MCF 10A (cell line): ENCODE measurements at regions not wholly inside any gene's neighbourhood (a gene's known extent, or its start where the extent isn't known, plus 50 kb on each side); places are given as distances from the start of the nearest gene placed in this dataset.

Source experiments
- BruUV-seq: library from RNA; stranded (reverse); fragments of 400-500 nt; replicated peaks from 2 replicates; lab custom pipeline; 2021; lab: Mats Ljungman, UMichigan
- CTCF ChIA-PET: fragments of 300-600 bp; sonication (Branson Sonifier 250); formaldehyde crosslinking; extraction: SDS; loops from one replicate; lab custom pipeline; 2021; ENCODE audit warnings: antibody characterized with exemption, inconsistent platforms; lab: Yijun Ruan, JAX
- POLR2A ChIA-PET: fragments of 300-600, 350-650 bp; sonication (Branson Sonifier 250); formaldehyde crosslinking; extraction: SDS; loops from one replicate; lab custom pipeline; 2020; ENCODE audit warnings: antibody characterized with exemption, inconsistent platforms; lab: Yijun Ruan, JAX
- DNase-seq: peaks from one replicate; pipeline ENCODE4 v3.0.0-alpha.2; 2018; ENCODE audit not compliant: unreplicated experiment
- H3K27ac Mint-ChIP-seq: one replicate; pipeline ENCODE4 v1.8.0; 2022; ENCODE audit warnings: mild to moderate bottlenecking, low read depth, mixed read lengths; ENCODE audit not compliant: unreplicated experiment
- H3K27me3 Mint-ChIP-seq: one replicate; pipeline ENCODE4 v1.8.0; 2022; ENCODE audit warnings: mixed read lengths; ENCODE audit not compliant: insufficient read depth, unreplicated experiment
- H3K36me3 Mint-ChIP-seq: one replicate; pipeline ENCODE4 v1.8.0; 2022; ENCODE audit warnings: mild to moderate bottlenecking, moderate library complexity, mixed read lengths; ENCODE audit not compliant: insufficient read depth, unreplicated experiment
- H3K4me1 Mint-ChIP-seq: one replicate; pipeline ENCODE4 v1.8.0; 2022; ENCODE audit warnings: mixed read lengths; ENCODE audit not compliant: insufficient read depth, unreplicated experiment
- H3K4me3 Mint-ChIP-seq: one replicate; pipeline ENCODE4 v1.8.0; 2022; ENCODE audit warnings: mild to moderate bottlenecking, moderate library complexity, mixed read lengths; ENCODE audit not compliant: unreplicated experiment
- H3K9me3 Mint-ChIP-seq: one replicate; pipeline ENCODE4 v1.8.0; 2022; ENCODE audit warnings: mixed read lengths; ENCODE audit not compliant: unreplicated experiment
- CTCF ChIP-seq: fragments of 200-600 bp; IDR thresholded peaks from one replicate; pipeline ENCODE4 v1.8.0; 2022; ENCODE audit warnings: antibody characterized with exemption, mild to moderate bottlenecking; ENCODE audit not compliant: unreplicated experiment
- intact Hi-C: fragments of 100-400 bp; cut with micrococcal nuclease; formaldehyde crosslinking; loops from 2 replicates; pipeline ENCODE4 v1.14.1; 2022

- no peaks in the 10 kb centered on the region for H3K36me3 Mint-ChIP-seq
- CTCF ChIA-PET, result no interaction called here
- TF ChIP-seq CTCF, result no peak
- H3K9me3 Mint-ChIP-seq, result no peaks in the 10 kb centered on the region
- no TSS peak for BruUV-seq
- H3K27me3 Mint-ChIP-seq, result peaks cover 27% of the 10 kb centered on the region
- no peaks in the 10 kb centered on the region for H3K4me1 Mint-ChIP-seq
- intact Hi-C loops, result no loop called here
- POLR2A ChIA-PET, result interaction anchor here (1.1 kb wide), 1 partner anchor 32 kb away, joined by 3 read pairs; no protein-coding TSS in a partner anchor
- H3K4me3 Mint-ChIP-seq, result no peak overlapping the region
- DNase-seq, result no peak
- no peak overlapping the region for H3K27ac Mint-ChIP-seq
Observed at GRCh38 chr4:140286456-140286855, 87.0 kb upstream of the SCOC start.

GRCh38 chr4:140284456-140284855 lies 89.0 kb upstream of the SCOC start:
- TF ChIP-seq CTCF, result no peak
- CTCF ChIA-PET, result interaction anchor here (1.2 kb wide), 1 partner anchor 75 kb away, joined by 3 read pairs; no protein-coding TSS in a partner anchor
- H3K27me3 Mint-ChIP-seq, result peaks cover 27% of the 10 kb centered on the region
- no peak overlapping the region for H3K4me3 Mint-ChIP-seq
- H3K36me3 Mint-ChIP-seq, result no peaks in the 10 kb centered on the region
- intact Hi-C loops, result no loop called here
- H3K4me1 Mint-ChIP-seq, result no peaks in the 10 kb centered on the region
- BruUV-seq, result no TSS peak
- POLR2A ChIA-PET, result no interaction called here
- no peak overlapping the region for H3K27ac Mint-ChIP-seq
- no peak for DNase-seq
- H3K9me3 Mint-ChIP-seq, result no peaks in the 10 kb centered on the region

GRCh38 chr4:140281828-140282552 lies 91.5 kb upstream of the SCOC start:
- ChIA-PET CTCF (interaction anchor here (0.6 to 1.9 kb wide), 3 partner anchors 11 to 27 kb away, joined by 3 to 5 read pairs (median 4); no protein-coding TSS in a partner anchor), POLR2A (no interaction called here)
- Mint-ChIP-seq H3K27me3 (peaks cover 27% of the 10 kb centered on the region), H3K27ac (no peak overlapping the region), H3K4me3 (no peak overlapping the region), H3K9me3 (no peaks in the 10 kb centered on the region), H3K4me1 (no peaks in the 10 kb centered on the region), H3K36me3 (no peaks in the 10 kb centered on the region)
- BruUV-seq, result no TSS peak
- TF ChIP-seq CTCF, result no peak
- intact Hi-C loops, result no loop called here
- no peak for DNase-seq

GRCh38 chr4:140277576-140277975 lies 95.9 kb upstream of the SCOC start:
- Mint-ChIP-seq H3K9me3 (no peaks in the 10 kb centered on the region), H3K27me3 (no peaks in the 10 kb centered on the region), H3K4me3 (no peak overlapping the region), H3K4me1 (no peaks in the 10 kb centered on the region), H3K36me3 (no peaks in the 10 kb centered on the region), H3K27ac (no peak overlapping the region)
- BruUV-seq, result no TSS peak
- ChIA-PET CTCF (no interaction called here), POLR2A (no interaction called here)
- TF ChIP-seq CTCF, result no peak
- intact Hi-C loops, result no loop called here
- no peak for DNase-seq
